Stimulated activated CD8-positive, alpha-beta memory T cell treated with anti-CD3 and anti-CD28 coated beads, Interleukin-7, amount 100 ng/mL, for 4 hours (primary cell): ENCODE measurements at regions not wholly inside any gene's neighbourhood (a gene's known extent, or its start where the extent isn't known, plus 50 kb on each side); places are given as distances from the start of the nearest gene placed in this dataset.

Experiments
- DNase-seq, 2 donors: peaks; one replicate each; pipeline ENCODE4 v3.0.0-alpha.2; 2020; ENCODE audit warnings: low read depth in 2 of 2

GRCh38 chr14:98808494-98809407, 463.2 kb downstream of the BCL11B start:
- DNase-seq: no peak

GRCh38 chr14:98816195-98816594, 455.8 kb downstream of the BCL11B start:
- no peak for DNase-seq

GRCh38 chr14:98816720-98817119, 455.3 kb downstream of the BCL11B start:
- DNase-seq: no peak

GRCh38 chr14:98819132-98819866, 452.7 kb downstream of the BCL11B start:
- no peak for DNase-seq

- DNase-seq: no peak
Measured at GRCh38 chr14:98819867-98820206, 452.2 kb downstream of the BCL11B start.

- no peak for DNase-seq
Measured at GRCh38 chr14:98822917-98823316, 449.1 kb downstream of the BCL11B start.

- no peak for DNase-seq
Measured at GRCh38 chr14:98826618-98827017, 445.4 kb downstream of the BCL11B start.

- DNase-seq: no peak
Measured at GRCh38 chr14:98834119-98834518, 437.9 kb downstream of the BCL11B start.

GRCh38 chr14:98835051-98835824, 436.8 kb downstream of the BCL11B start:
- no peak for DNase-seq

GRCh38 chr14:98835825-98836100, 436.2 kb downstream of the BCL11B start:
- DNase-seq: no peak

GRCh38 chr14:98840091-98840490, 431.9 kb downstream of the BCL11B start:
- no peak for DNase-seq

- DNase-seq: no peak
Measured at GRCh38 chr14:98840511-98840910, 431.5 kb downstream of the BCL11B start.

GRCh38 chr14:98844456-98844855, 427.5 kb downstream of the BCL11B start:
- DNase-seq: no peak

- no peak for DNase-seq
Measured at GRCh38 chr14:98847521-98848468, 424.2 kb downstream of the BCL11B start.

- no peak for DNase-seq
Measured at GRCh38 chr14:98853063-98853729, 418.8 kb downstream of the BCL11B start.

- no peak for DNase-seq
Measured at GRCh38 chr14:98855926-98856715, 415.9 kb downstream of the BCL11B start.

- DNase-seq: no peak
Measured at GRCh38 chr14:98858158-98858557, 413.8 kb downstream of the BCL11B start.

GRCh38 chr14:98858561-98858960, 413.4 kb downstream of the BCL11B start:
- DNase-seq: no peak

GRCh38 chr14:98859301-98859700, 412.7 kb downstream of the BCL11B start:
- DNase-seq: no peak

- no peak for DNase-seq
Measured at GRCh38 chr14:98864211-98864610, 407.8 kb downstream of the BCL11B start.
